ENCODE measurements at regions not wholly inside any gene's neighbourhood (a gene's known extent, or its start where the extent isn't known, plus 50 kb on each side); places are given as distances from the start of the nearest gene placed in this dataset.
"Not testable (repeated sequence)": the region's sequence is repeated elsewhere in the genome, so short reads cannot be mapped to it uniquely, and the experiment has no call there.

DNA sequence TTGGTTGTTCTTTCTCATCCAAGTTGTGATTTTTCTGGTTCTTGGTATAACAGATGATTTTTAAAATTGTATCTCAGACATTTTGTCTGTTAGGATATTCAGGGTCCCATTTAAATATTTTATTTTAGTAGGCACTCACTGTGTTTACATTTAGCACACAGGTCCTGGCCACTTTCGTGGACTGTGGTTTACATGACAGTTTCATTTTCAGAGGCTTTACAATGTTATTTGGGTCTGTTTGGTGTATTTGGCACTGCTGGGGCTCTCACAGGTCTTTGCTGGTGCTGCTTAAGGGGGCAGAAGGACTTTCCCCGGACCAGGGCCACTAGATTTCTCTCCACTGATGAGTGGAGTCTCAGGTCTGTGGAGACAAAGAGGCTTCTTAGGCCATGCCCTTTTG is 75.5 kb upstream of the TGM3 start:
- 49 to 63% methylated on average over 1 to 2 of the region's 2 CpGs for WGBS, 2 donors (ENCODE audit: low coverage in 1 of 2)

DNA sequence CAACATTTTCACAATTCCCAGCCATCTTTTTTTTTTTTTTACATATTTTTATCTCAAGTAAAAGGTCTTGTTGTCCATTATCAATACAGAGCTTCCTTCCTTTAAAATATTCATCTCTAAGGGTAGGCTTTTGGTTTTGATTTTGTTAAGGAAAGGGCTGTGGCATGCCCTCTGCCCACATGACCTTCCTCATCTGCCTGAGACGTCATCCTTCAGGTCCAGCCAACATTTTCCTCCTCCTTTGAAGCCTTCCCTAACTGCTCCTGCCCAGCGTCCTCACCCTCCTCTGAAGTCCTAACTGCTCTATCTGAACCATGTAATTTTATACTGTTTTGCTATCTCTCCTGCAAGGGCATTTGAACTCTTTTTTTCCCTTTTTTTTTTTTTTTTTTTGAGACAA is 73.9 kb upstream of the TGM3 start:
- no peak for TF ChIP-seq POLR2A (IDR thresholded peaks at IDR 0.05)
- H3K4me3 ChIP-seq = no peak overlapping the region
- ATAC-seq = no peak
- peaks cover 0 to 11% (median 0%) of the 10 kb centered on the region in 3 donors for H3K9me3 ChIP-seq
- WGBS, 2 donors (ENCODE audit: low coverage in 1 of 2) = 24 to 30% methylated on average over 2 of the region's 2 CpGs
- no peaks in the 10 kb centered on the region for H3K4me1 ChIP-seq
- no peaks in the 10 kb centered on the region for H3K27me3 ChIP-seq
- no peak overlapping the region for H3K27ac ChIP-seq
- no peaks in the 10 kb centered on the region for H3K36me3 ChIP-seq

More for the DNA sequence above, 75.5 kb upstream of the TGM3 start:
- ATAC-seq = no peak
- Histone ChIP-seq H3K36me3 (no peaks in the 10 kb centered on the region), H3K4me1 (no peaks in the 10 kb centered on the region), H3K4me3 (no peak overlapping the region), H3K27ac (no peak overlapping the region), H3K27me3 (peaks cover 10% of the 10 kb centered on the region), H3K9me3 (peaks cover 0 to 11% (median 0%) of the 10 kb centered on the region in 3 donors)
- TF ChIP-seq EP300 (IDR thresholded peaks at IDR 0.05) (no peak), POLR2A (IDR thresholded peaks at IDR 0.05) (no peak), POLR2AphosphoS5 (IDR thresholded peaks at IDR 0.05) (no peak)
- TF ChIP-seq, protein P1, sequence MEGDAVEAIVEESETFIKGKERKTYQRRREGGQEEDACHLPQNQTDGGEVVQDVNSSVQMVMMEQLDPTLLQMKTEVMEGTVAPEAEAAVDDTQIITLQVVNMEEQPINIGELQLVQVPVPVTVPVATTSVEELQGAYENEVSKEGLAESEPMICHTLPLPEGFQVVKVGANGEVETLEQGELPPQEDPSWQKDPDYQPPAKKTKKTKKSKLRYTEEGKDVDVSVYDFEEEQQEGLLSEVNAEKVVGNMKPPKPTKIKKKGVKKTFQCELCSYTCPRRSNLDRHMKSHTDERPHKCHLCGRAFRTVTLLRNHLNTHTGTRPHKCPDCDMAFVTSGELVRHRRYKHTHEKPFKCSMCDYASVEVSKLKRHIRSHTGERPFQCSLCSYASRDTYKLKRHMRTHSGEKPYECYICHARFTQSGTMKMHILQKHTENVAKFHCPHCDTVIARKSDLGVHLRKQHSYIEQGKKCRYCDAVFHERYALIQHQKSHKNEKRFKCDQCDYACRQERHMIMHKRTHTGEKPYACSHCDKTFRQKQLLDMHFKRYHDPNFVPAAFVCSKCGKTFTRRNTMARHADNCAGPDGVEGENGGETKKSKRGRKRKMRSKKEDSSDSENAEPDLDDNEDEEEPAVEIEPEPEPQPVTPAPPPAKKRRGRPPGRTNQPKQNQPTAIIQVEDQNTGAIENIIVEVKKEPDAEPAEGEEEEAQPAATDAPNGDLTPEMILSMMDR (IDR thresholded peaks at IDR 0.05) = no peak

DNA sequence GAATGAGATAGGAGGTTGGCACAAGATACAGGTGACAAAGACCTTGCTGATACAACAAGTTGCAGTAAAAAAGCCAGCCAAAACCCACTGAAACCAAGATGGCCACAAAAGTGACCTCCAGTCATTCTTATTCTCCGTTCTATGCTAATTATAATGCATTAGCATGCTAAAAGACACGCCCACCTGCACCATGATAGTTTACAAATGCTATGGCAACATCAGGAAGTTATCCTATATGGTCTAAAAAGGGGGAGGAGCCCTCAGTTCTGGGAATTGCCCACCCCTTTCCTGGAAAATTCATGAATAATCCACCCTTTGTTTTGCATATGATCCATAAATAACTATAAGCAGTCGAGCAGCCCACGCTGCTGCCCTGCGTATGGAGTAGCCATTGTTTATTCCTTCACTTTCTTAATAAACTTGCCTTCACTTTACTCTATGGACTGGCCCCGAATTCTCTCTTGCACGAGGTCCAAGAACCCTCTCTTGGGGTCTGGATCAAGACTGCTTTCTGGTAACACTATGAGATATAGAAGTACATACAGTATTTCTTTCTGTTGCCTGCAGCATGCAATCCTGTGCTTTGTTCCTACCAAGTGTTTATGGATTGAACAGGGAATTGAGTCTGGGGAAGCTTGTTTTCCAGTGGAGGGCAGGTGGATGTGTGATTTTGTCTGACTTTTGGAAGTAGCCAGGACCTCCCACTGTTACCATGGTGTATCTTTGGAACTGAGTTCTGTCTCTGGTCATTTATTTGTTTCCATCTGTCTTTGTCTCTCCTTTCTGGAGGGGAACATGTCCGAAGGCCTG is 72.0 kb upstream of the TGM3 start:
- H3K9me3 ChIP-seq = peaks cover 0 to 11% (median 0%) of the 10 kb centered on the region in 3 donors
- ATAC-seq = no peak
- H3K27me3 ChIP-seq = no peaks in the 10 kb centered on the region
- H3K4me3 ChIP-seq = no peak overlapping the region
- H3K36me3 ChIP-seq = no peaks in the 10 kb centered on the region
- H3K27ac ChIP-seq = no peak overlapping the region
- H3K4me1 ChIP-seq = no peaks in the 10 kb centered on the region
- WGBS, 2 donors (ENCODE audit: low coverage in 1 of 2) = 62 to 65% methylated on average over 7 to 8 of the region's 8 CpGs
- no peak for TF ChIP-seq POLR2A (IDR thresholded peaks at IDR 0.05)
- TF ChIP-seq, protein P1 (IDR thresholded peaks at IDR 0.05) = no peak
- no peak for TF ChIP-seq EP300 (IDR thresholded peaks at IDR 0.05)
- no peak for TF ChIP-seq POLR2AphosphoS5 (IDR thresholded peaks at IDR 0.05)

DNA sequence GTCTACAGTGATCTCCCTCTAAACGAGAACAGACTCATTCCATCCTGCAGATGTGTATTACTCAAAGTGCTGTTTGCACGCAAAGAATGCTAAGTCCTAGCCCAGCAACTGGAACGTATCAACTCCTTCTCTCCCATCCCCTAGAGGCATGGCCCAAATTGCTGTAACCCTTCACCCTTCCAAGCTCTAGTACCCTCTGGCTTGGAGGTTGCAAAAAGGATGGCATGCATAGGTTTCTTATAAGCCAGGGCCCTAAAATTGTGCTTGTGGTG is 71.5 kb upstream of the TGM3 start:
- no peak overlapping the region for H3K4me3 ChIP-seq
- H3K4me1 ChIP-seq = no peaks in the 10 kb centered on the region
- H3K36me3 ChIP-seq = no peaks in the 10 kb centered on the region
- no peak overlapping the region for H3K27ac ChIP-seq
- ATAC-seq = no peak
- peaks cover 0 to 9% (median 0%) of the 10 kb centered on the region in 3 donors for H3K9me3 ChIP-seq
- 28 to 32% methylated on average over 2 of the region's 3 CpGs for WGBS, 2 donors (ENCODE audit: low coverage in 1 of 2)
- H3K27me3 ChIP-seq = no peaks in the 10 kb centered on the region
- no peak for TF ChIP-seq POLR2A (IDR thresholded peaks at IDR 0.05)
- TF ChIP-seq EP300 (IDR thresholded peaks at IDR 0.05) = no peak
- TF ChIP-seq, protein P1 (IDR thresholded peaks at IDR 0.05) = no peak
- TF ChIP-seq POLR2AphosphoS5 (IDR thresholded peaks at IDR 0.05) = no peak

DNA sequence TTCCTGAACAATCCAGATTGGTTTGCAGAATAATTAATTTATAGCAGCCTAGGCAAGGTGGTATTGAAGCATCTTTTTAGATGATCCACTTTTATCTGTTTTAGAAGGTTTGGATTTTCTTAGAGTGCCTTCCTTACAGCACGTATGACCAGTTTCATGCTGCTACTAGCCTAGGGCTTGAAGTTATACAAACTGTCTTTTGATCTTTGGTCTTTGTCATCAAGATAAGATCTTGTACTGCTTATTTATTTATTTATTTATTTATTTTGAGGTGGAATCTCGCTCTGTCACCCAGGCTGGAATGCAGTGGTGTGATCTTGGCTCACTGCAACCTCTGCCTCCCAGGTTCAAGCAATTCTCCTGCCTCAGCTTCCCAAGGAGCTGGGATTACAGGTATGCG is 68.5 kb upstream of the TGM3 start:
- 61% methylated on average over 2 to 3 of the region's 3 CpGs for WGBS, 2 donors (ENCODE audit: low coverage in 1 of 2)
- not testable (repeated sequence) for H3K36me3 ChIP-seq, H3K4me1 ChIP-seq, H3K9me3 ChIP-seq, H3K4me3 ChIP-seq, ATAC-seq, H3K27me3 ChIP-seq, H3K27ac ChIP-seq

DNA sequence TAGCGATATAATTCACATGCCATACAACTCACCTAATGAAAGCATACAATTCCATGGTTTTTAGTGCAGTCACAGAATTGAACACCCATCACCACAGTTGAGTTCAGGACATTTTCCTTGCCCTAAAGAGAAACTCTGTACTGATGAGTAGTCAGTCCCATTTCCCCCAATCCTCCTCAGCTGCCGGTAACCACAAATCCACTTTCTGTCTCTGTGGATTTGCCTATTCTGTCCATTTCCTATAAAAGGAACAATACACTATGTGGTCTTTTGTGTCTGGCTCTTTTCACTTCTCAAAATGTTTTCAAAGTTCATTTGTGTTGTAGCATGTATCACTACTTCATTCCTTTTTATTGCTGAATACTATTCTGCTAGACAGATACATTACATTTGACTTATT is 67.9 kb upstream of the TGM3 start:
- ATAC-seq = no peak
- H3K36me3 ChIP-seq = no peaks in the 10 kb centered on the region
- no peaks in the 10 kb centered on the region for H3K9me3 ChIP-seq
- no peak overlapping the region for H3K4me3 ChIP-seq
- TF ChIP-seq, protein P1 (IDR thresholded peaks at IDR 0.05) = no peak
- no peak for TF ChIP-seq POLR2A (IDR thresholded peaks at IDR 0.05)
- no peak for TF ChIP-seq EP300 (IDR thresholded peaks at IDR 0.05)
- TF ChIP-seq POLR2AphosphoS5 (IDR thresholded peaks at IDR 0.05) = no peak
- H3K27ac ChIP-seq = no peak overlapping the region
- no peaks in the 10 kb centered on the region for H3K4me1 ChIP-seq
- 89 to 93% methylated on average over 1 to 2 of the region's 2 CpGs for WGBS, 2 donors (ENCODE audit: low coverage in 1 of 2)
- no peaks in the 10 kb centered on the region for H3K27me3 ChIP-seq
